Keratinocyte (primary cell): ENCODE measurements at regions not wholly inside any gene's neighbourhood (a gene's known extent, or its start where the extent isn't known, plus 50 kb on each side); places are given as distances from the start of the nearest gene placed in this dataset.

ENCODE experiments used
- DNase-seq: peaks from one replicate; pipeline ENCODE4 v3.0.0-alpha.2; 2011; ENCODE audit warnings: low read depth, missing footprints, low spot score
- FAIRE-seq: peaks from 2 replicates; lab custom pipeline; 2011; peaks lifted over from hg19 to GRCh38; lab: Jason Lieb, UNC
- H2AFZ ChIP-seq: 2 replicates; pipeline ENCODE4 v1.6.0; 2012; ENCODE audit warnings: low read length, control low read depth, inconsistent platforms; ENCODE audit not compliant: control insufficient read depth
- H3K27ac ChIP-seq: 2 replicates; pipeline ENCODE4 v1.5.1; 2011; ENCODE audit warnings: low read length; ENCODE audit not compliant: control insufficient read depth, insufficient read depth
- H3K27me3 ChIP-seq: 3 replicates; pipeline ENCODE4 v1.6.0; 2011; ENCODE audit warnings: low read length; ENCODE audit not compliant: control insufficient read depth, insufficient read depth; ENCODE audit errors: extremely low read depth
- H3K36me3 ChIP-seq, 2 experiments: 2 replicates in 1 of 2; 3 replicates in 1 of 2; pipeline ENCODE4 v1.5.1; 2011; ENCODE audit warnings: low read length in 2 of 2, mild to moderate bottlenecking in 1 of 2; ENCODE audit not compliant: control insufficient read depth in 2 of 2, insufficient read depth in 2 of 2; ENCODE audit errors: extremely low read depth in 1 of 2
- H3K4me1 ChIP-seq: 3 replicates; pipeline ENCODE4 v1.5.1; 2011; ENCODE audit warnings: low read length; ENCODE audit not compliant: control insufficient read depth, insufficient read depth; ENCODE audit errors: extremely low read depth
- H3K4me2 ChIP-seq: 3 replicates; pipeline ENCODE4 v1.6.0; 2011; ENCODE audit warnings: low read depth, low read length; ENCODE audit not compliant: control insufficient read depth, insufficient read depth; ENCODE audit errors: extremely low read depth
- H3K4me3 ChIP-seq, 3 experiments: fragments of 200-600 bp in 1 of 3; sonication (generic) in 1 of 3; 2 replicates in 2 of 3; 3 replicates in 1 of 3; pipeline ENCODE4 v1.5.1; 2011 to 2016; ENCODE audit warnings: low read length in 3 of 3, mild to moderate bottlenecking in 3 of 3, control low read depth in 2 of 3, inconsistent platforms in 1 of 3, low read depth in 1 of 3, mixed read lengths in 1 of 3, mixed run types in 1 of 3, moderate library complexity in 1 of 3; ENCODE audit not compliant: control insufficient read depth in 2 of 3, insufficient read depth in 2 of 3; ENCODE audit errors: extremely low read depth in 1 of 3
- H3K79me2 ChIP-seq: 2 replicates; pipeline ENCODE4 v1.6.0; 2012; ENCODE audit warnings: low read length; ENCODE audit not compliant: control insufficient read depth, insufficient read depth
- H3K9ac ChIP-seq: 3 replicates; pipeline ENCODE4 v1.6.0; 2011; ENCODE audit warnings: low read length; ENCODE audit not compliant: control insufficient read depth, insufficient read depth; ENCODE audit errors: extremely low read depth
- H3K9me1 ChIP-seq: 3 replicates; pipeline ENCODE4 v1.6.0; 2011; ENCODE audit warnings: low read length; ENCODE audit not compliant: control insufficient read depth, insufficient read depth; ENCODE audit errors: extremely low read depth
- H3K9me3 ChIP-seq: 2 replicates; pipeline ENCODE4 v1.5.1; 2012; ENCODE audit warnings: low read depth, low read length; ENCODE audit not compliant: control insufficient read depth
- H4K20me1 ChIP-seq: 3 replicates; pipeline ENCODE4 v1.6.0; 2011; ENCODE audit warnings: low read length; ENCODE audit not compliant: control insufficient read depth, insufficient read depth; ENCODE audit errors: extremely low read depth
- CTCF ChIP-seq, 3 experiments: IDR thresholded peaks in 1 of 3; conservative IDR thresholded peaks in 1 of 3; optimal IDR thresholded peaks in 1 of 3; 2 replicates in 2 of 3; 3 replicates in 1 of 3; pipeline versions ENCODE3 to v1.5.1; 2011; ENCODE audit warnings: low read length in 3 of 3, mild to moderate bottlenecking in 3 of 3, moderate library complexity in 2 of 3, control low read depth in 1 of 3, inconsistent platforms in 1 of 3; ENCODE audit not compliant: insufficient read depth in 2 of 3; ENCODE audit errors: extremely low read depth in 1 of 3
- EZH2 ChIP-seq: IDR thresholded peaks from one replicate; pipeline ENCODE4 v1.6.1; 2012; ENCODE audit warnings: inconsistent platforms, mild to moderate bottlenecking, low read length, moderate library complexity
- dilution Hi-C: fragments of 300-500 bp; cut with MboI; formaldehyde crosslinking; loops from one replicate; pipeline ENCODE4 v1.7.0; 2020; ENCODE audit warnings: low sequenced_read_pairs; ENCODE audit not compliant: extremely low pct_ligation_motif_present

GRCh38 chr11:21704539-21704938 lies 488.3 kb upstream of the ANO5 start:
- dilution Hi-C loops: no loop called here
- no peaks in the 10 kb centered on the region for H3K9me3 ChIP-seq

GRCh38 chr11:21707116-21707739 lies 485.7 kb upstream of the ANO5 start:
- H3K9me3 ChIP-seq: no peaks in the 10 kb centered on the region
- no peaks in the 10 kb centered on the region for H3K36me3 ChIP-seq
- H4K20me1 ChIP-seq: no peaks in the 10 kb centered on the region
- H3K9me1 ChIP-seq: no peaks in the 10 kb centered on the region
- TF ChIP-seq CTCF (optimal IDR thresholded peaks at IDR 0.05 in 1 of 3, IDR thresholded peaks at IDR 0.05 in 1 of 3, conservative IDR thresholded peaks at IDR 0.05 in 1 of 3; ENCODE audit: extremely low read depth in 1 of 3, insufficient read depth in 2 of 3, low read length in 3 of 3): no peak
- no peak for TF ChIP-seq EZH2
- H3K9ac ChIP-seq: no peak overlapping the region
- H3K4me1 ChIP-seq: no peaks in the 10 kb centered on the region
- H3K4me2 ChIP-seq: no peak overlapping the region
- dilution Hi-C loops: no loop called here
- no peaks in the 10 kb centered on the region for H3K79me2 ChIP-seq
- no peak overlapping the region for H3K4me3 ChIP-seq
- no peaks in the 10 kb centered on the region for H3K27me3 ChIP-seq
- no peak overlapping the region for H3K27ac ChIP-seq
- H2AFZ ChIP-seq: no peak overlapping the region
- DNase-seq (no peak), FAIRE-seq (no peak)

More at GRCh38 chr11:21704539-21704938, 488.3 kb upstream of the ANO5 start:
- H3K36me3 ChIP-seq: no peaks in the 10 kb centered on the region
- H4K20me1 ChIP-seq: no peaks in the 10 kb centered on the region
- TF ChIP-seq EZH2: no peak
- no peak for TF ChIP-seq CTCF (optimal IDR thresholded peaks at IDR 0.05 in 1 of 3, IDR thresholded peaks at IDR 0.05 in 1 of 3, conservative IDR thresholded peaks at IDR 0.05 in 1 of 3; ENCODE audit: extremely low read depth in 1 of 3, insufficient read depth in 2 of 3, low read length in 3 of 3)
- H3K9me1 ChIP-seq: no peaks in the 10 kb centered on the region
- H3K27ac ChIP-seq: no peak overlapping the region
- no peak for FAIRE-seq
- no peaks in the 10 kb centered on the region for H3K79me2 ChIP-seq
- DNase-seq: no peak
- H3K27me3 ChIP-seq: no peaks in the 10 kb centered on the region
- H2AFZ ChIP-seq: no peak overlapping the region
- H3K4me1 ChIP-seq: no peaks in the 10 kb centered on the region
- no peak overlapping the region for H3K4me3 ChIP-seq
- H3K4me2 ChIP-seq: no peak overlapping the region
- no peak overlapping the region for H3K9ac ChIP-seq
